Common myeloid progenitor, CD34-positive (primary cell): ENCODE measurements at regions not wholly inside any gene's neighbourhood (a gene's known extent, or its start where the extent isn't known, plus 50 kb on each side); places are given as distances from the start of the nearest gene placed in this dataset.
A peak's percentile ranks its signal among the peaks of the same experiment; 100 is the strongest.

Experiments
- CTCF ChIA-PET: fragments of 350-600 bp; sonication (Branson Sonifier 250); formaldehyde crosslinking; loops from one replicate; lab custom pipeline; 2021; ENCODE audit warnings: antibody characterized with exemption; lab: Charles Lee
- POLR2A ChIA-PET: fragments of 350-600 bp; sonication (Branson Sonifier 250); formaldehyde crosslinking; loops from one replicate; lab custom pipeline; 2021; ENCODE audit warnings: antibody characterized with exemption; lab: Charles Lee
- DNase-seq, 3 donors: peaks; one replicate each; pipeline versions ENCODE4 v3.0.0 to v3.0.0-alpha.2; 2013
- H3K27ac ChIP-seq, 2 experiments: 1 replicate in 1 of 2; 2 replicates in 1 of 2; pipeline ENCODE4 v1.7.0; 2013; ENCODE audit warnings: inconsistent platforms in 2 of 2, low read length in 2 of 2, mild to moderate bottlenecking in 2 of 2, low read depth in 1 of 2, moderate library complexity in 1 of 2; ENCODE audit not compliant: severe bottlenecking in 2 of 2, insufficient read depth in 1 of 2, poor library complexity in 1 of 2
- H3K27me3 ChIP-seq, 5 experiments: replicated peaks in 2 of 5; 1 replicate in 3 of 5; 2 replicates in 2 of 5; pipeline versions ENCODE4 v1.6.1 to v1.7.0; 2013; ENCODE audit warnings: low read length in 4 of 5, mild to moderate bottlenecking in 2 of 5, moderate library complexity in 2 of 5, inconsistent platforms in 1 of 5; ENCODE audit not compliant: insufficient read depth in 5 of 5, control insufficient read depth in 4 of 5
- H3K36me3 ChIP-seq, 4 experiments: 1 replicate in 2 of 4; 2 replicates in 2 of 4; pipeline versions ENCODE4 v1.6.1 to v1.7.0; 2013; ENCODE audit warnings: low read length in 3 of 4, control low read depth in 1 of 4, mild to moderate bottlenecking in 1 of 4; ENCODE audit not compliant: control insufficient read depth in 4 of 4, insufficient read depth in 4 of 4
- H3K4me1 ChIP-seq, 4 experiments: 1 replicate in 3 of 4; 2 replicates in 1 of 4; pipeline versions ENCODE4 v1.6.1 to v1.7.1; 2013; ENCODE audit warnings: low read length in 3 of 4, mild to moderate bottlenecking in 3 of 4, control low read depth in 1 of 4, inconsistent platforms in 1 of 4, moderate library complexity in 1 of 4; ENCODE audit not compliant: control insufficient read depth in 4 of 4, insufficient read depth in 4 of 4; ENCODE audit errors: control extremely low read depth in 1 of 4
- H3K4me3 ChIP-seq, 7 experiments: 1 replicate in 4 of 7; 2 replicates in 3 of 7; pipeline versions ENCODE4 v1.5.1 to v1.7.0; 2013; ENCODE audit warnings: mild to moderate bottlenecking in 7 of 7, low read length in 6 of 7, moderate library complexity in 6 of 7, inconsistent platforms in 2 of 7, low read depth in 2 of 7, control low read depth in 1 of 7; ENCODE audit not compliant: insufficient read depth in 4 of 7, control insufficient read depth in 1 of 7; ENCODE audit errors: extremely low read depth in 1 of 7
- H3K9me3 ChIP-seq, 5 experiments: 1 replicate in 4 of 5; 2 replicates in 1 of 5; pipeline versions ENCODE4 v1.6.1 to v1.7.1; 2013; ENCODE audit warnings: low read length in 4 of 5, mild to moderate bottlenecking in 2 of 5, inconsistent platforms in 1 of 5, low read depth in 1 of 5, moderate library complexity in 1 of 5; ENCODE audit not compliant: control insufficient read depth in 4 of 5, insufficient read depth in 2 of 5; ENCODE audit errors: control extremely low read depth in 1 of 5
- WGBS: methylation state at CpG from one replicate; pipeline ENCODE4 v1.1.5; 2013; ENCODE audit not compliant: insufficient coverage; 5-methylcytosine and 5-hydroxymethylcytosine counted together

GRCh38 chr5:6825678-6826244 is 112.5 kb downstream of the TENT4A start:
- CTCF ChIA-PET, result interaction anchor here (1.4 kb wide), 1 partner anchor 13 kb away, joined by 4 read pairs; no protein-coding TSS in a partner anchor
- Histone ChIP-seq H3K36me3 (no peaks in the 10 kb centered on the region), H3K4me1 (peaks cover 0 to 30% (median 6%) of the 10 kb centered on the region in 4 experiments), H3K9me3 (peaks cover 0 to 14% (median 7%) of the 10 kb centered on the region in 5 experiments), H3K4me3 (no peak overlapping the region), H3K27me3 (no peaks in the 10 kb centered on the region), H3K27ac (no peak overlapping the region)
- 98% methylated on average over 5 of the region's 6 CpGs for WGBS
- no peak for DNase-seq
- POLR2A ChIA-PET, result no interaction called here

DNA sequence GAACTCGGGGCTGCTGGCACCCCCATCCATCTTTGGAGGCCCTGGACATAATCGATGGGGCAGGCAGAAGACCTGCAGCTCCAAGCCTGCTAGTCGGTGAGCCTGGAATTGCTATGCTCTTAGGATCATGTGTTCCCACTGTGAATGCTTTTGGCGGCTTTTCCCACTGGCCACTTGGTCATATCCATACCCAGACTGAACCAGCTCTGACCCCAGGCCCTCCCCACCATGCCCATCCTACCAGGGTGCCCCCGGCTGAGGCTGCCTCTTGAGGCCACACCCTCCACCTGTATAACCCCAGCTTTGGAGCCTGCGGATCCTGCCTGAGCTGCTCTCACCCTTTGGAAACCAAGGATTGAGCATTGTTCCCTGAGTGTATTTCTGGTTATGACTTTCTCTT is 113.5 kb downstream of the TENT4A start:
- Histone ChIP-seq H3K4me1 (peaks cover 2 to 40% (median 12%) of the 10 kb centered on the region in 4 experiments), H3K27me3 (no peaks in the 10 kb centered on the region), H3K27ac (no peak overlapping the region), H3K36me3 (no peaks in the 10 kb centered on the region), H3K9me3 (peaks cover 0 to 12% (median 4%) of the 10 kb centered on the region in 5 experiments), H3K4me3 (no peak overlapping the region)
- ChIA-PET CTCF (interaction anchor here (0.8 kb wide), 1 partner anchor 56 kb away, joined by 3 read pairs; no protein-coding TSS in a partner anchor), POLR2A (no interaction called here)
- 100% methylated on average over 6 of the region's 6 CpGs for whole genome bisulfite sequencing
- DNase-seq, result no peak

DNA sequence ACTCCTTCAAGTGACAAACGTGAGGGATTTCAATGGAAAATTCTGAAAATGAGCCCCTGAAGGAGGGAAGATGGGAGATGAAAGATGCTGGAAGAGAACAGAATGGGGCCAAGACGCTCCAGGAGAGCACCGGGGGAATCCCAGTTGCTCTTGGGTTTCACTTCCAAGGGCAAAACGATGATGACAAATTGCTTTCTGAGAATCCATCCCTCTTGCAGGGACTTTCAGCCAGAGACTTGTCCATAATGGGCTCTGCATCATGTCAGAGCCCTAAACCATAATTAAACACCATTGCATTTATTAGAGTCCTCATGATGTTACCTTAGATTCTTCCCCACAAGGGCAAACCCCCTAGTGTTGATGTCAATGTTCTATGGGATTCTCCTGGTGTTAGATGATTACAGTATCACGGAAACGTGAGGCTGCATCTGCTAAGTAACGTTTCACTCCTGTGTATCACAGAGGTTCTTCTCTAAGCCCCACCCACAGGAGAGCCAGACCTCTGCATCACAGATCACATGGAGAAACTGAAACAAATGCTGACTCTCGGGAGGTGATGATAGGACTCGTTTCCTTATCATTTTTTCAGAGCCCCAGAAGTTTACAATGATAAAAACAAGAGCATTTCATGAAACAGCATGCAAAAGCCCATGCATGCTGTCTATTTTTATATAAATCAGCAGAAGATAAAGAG is 114.4 kb downstream of the TENT4A start:
- POLR2A ChIA-PET, result no interaction called here
- H3K9me3 ChIP-seq, result peaks cover 0 to 7% (median 0%) of the 10 kb centered on the region in 5 experiments
- peaks cover 11 to 49% (median 20%) of the 10 kb centered on the region in 4 experiments for H3K4me1 ChIP-seq
- no peaks in the 10 kb centered on the region for H3K27me3 ChIP-seq
- peak overlapping the region in 1 of 2 experiments; percentile 16 for H3K27ac ChIP-seq
- WGBS, result 59% methylated on average over 8 of the region's 9 CpGs
- DNase-seq, result peak; percentile 56 to 89 (median 75)
- H3K4me3 ChIP-seq, result peak overlapping the region in 5 of 7 experiments; percentile 25 to 66 (median 49)
- CTCF ChIA-PET, result interaction anchor here (0.8 to 1.2 kb wide), 3 partner anchors 23 to 57 kb away, joined by 3 read pairs; no protein-coding TSS in a partner anchor
- no peaks in the 10 kb centered on the region for H3K36me3 ChIP-seq

DNA sequence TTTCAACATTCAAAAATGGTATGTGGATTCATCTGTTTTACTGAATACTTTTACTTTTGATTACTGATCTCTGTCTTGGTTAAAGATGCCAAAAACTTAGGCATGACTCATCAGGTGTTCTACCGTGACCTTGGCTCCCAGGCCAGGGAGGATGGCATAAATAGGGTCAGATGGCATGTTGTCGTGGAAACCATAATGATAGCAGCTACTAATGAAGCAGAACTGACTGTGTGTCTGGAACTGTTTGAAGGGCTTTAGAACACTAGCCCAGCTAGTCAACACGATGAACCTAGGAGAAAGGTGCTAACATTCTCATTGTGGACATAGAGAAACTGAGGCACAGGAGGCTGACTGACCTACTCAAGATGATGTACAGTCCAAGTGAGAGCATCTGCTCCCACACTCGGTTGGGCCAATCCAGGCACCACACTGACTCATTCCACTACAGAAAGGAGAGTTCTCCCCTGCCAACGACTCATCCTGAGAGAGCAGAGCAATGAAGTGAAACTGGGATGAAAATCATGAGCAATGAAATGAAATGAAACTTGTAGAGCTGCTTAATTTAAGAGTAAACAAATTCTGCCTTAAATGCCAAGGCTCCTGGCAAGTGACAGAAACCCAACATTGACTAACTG is 116.0 kb downstream of the TENT4A start:
- Histone ChIP-seq H3K36me3 (no peaks in the 10 kb centered on the region), H3K4me3 (no peak overlapping the region), H3K27me3 (no peaks in the 10 kb centered on the region), H3K27ac (no peak overlapping the region), H3K9me3 (peaks cover 0 to 6% (median 0%) of the 10 kb centered on the region in 5 experiments), H3K4me1 (peaks cover 18 to 63% (median 29%) of the 10 kb centered on the region in 4 experiments)
- ChIA-PET POLR2A (no interaction called here), CTCF (interaction anchor here (1.2 to 1.8 kb wide), 3 partner anchors 9 to 241 kb away, joined by 3 to 8 read pairs (median 4); no protein-coding TSS in a partner anchor)
- peak in 2 of 3 donors; percentile 40 to 49 for DNase-seq
- WGBS, result 94% methylated on average over 5 of the region's 5 CpGs

DNA sequence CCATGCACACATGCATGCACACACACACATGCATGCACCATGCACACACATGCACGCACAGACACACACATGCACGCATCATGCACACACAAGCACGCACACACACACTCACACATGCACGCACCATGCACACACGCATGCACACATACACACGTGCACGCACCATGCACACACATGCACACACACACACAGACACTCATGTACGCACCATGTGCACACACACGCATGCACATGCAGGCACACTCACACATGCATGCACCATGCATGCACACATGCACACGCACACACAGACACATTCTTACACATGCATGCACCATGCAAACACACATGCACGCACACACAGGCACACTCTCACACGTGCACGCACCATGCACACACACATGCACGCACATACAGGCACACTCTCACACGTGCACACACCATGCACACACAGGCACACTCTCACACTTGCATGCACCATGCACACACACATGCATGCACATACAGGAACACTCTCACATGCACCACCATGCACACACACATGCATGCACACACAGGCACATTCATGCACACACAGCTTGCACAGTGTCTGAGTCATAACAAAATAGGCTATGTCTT is 117.5 kb downstream of the TENT4A start:
- WGBS, result 96% methylated on average over 15 of the region's 15 CpGs
- Histone ChIP-seq H3K36me3 (no peaks in the 10 kb centered on the region), H3K27ac (no peak overlapping the region), H3K9me3 (peaks cover 0 to 6% (median 0%) of the 10 kb centered on the region in 5 experiments), H3K4me3 (no peak overlapping the region), H3K27me3 (no peaks in the 10 kb centered on the region), H3K4me1 (peaks cover 18 to 63% (median 29%) of the 10 kb centered on the region in 4 experiments)
- peak in 2 of 3 donors; percentile 19 to 43 for DNase-seq
- POLR2A ChIA-PET, result interaction anchor here (0.7 kb wide), 1 partner anchor 1041 kb away, joined by 4 read pairs; no protein-coding TSS in a partner anchor
- CTCF ChIA-PET, result interaction anchor here (0.9 kb wide), 1 partner anchor 25 kb away, joined by 3 read pairs; no protein-coding TSS in a partner anchor

DNA sequence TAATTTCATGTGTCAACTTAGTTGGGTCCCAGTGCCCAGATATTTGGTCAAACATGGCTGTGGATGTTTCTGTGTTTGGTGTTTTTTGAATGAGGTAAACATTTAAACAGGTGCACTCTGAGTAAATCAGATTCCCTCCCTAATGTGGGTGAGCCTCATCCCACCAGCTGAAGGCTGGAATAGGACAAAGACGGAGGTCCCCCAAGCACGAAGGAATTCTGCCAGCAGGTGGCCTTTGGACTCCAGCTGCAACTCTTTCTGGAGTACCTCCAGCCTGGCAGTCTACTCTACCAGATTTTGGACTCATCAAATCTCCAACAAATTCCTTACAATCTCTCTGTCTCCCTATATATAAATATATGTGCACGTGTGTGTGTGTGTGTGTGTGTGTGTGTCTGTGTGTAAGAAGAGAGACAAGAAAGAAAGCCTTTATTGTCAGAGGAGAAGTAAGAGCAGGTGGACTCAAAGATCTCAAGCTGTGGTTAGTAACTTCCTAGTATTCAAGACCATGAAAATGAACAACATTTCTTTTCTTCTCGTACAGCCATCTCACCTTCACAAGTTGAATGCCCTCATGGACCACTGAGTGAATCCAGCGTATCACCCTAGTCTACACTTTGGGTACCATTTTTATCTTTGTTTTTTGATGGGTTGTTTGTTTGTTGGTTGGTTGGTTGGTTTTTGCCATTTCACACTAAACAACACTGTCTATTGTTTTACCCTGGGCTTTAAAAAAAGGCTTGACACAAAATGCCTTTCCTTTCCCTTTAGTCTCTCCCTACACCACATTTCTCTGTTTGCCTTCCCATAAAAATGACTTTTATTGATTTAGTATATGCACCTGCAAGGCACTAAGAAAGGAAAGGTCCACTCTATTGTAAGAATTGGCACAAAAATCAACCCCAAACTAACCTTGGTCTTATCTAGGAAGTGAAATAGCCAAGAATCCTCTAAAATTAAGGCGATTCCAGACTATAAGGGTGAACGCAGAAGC is 118.7 kb downstream of the TENT4A start:
- DNase-seq, result peak in 2 of 3 donors; percentile 58 to 75
- WGBS, result 100% methylated on average over 4 of the region's 7 CpGs
- Histone ChIP-seq H3K4me1 (peaks cover 18 to 63% (median 29%) of the 10 kb centered on the region in 4 experiments), H3K36me3 (no peaks in the 10 kb centered on the region), H3K27me3 (no peaks in the 10 kb centered on the region), H3K27ac (no peak overlapping the region), H3K4me3 (peak overlapping the region in 2 of 7 experiments; percentile 43 to 55), H3K9me3 (peaks cover 0 to 6% (median 0%) of the 10 kb centered on the region in 5 experiments)
- POLR2A ChIA-PET, result no interaction called here
- CTCF ChIA-PET, result interaction anchor here (0.9 to 2.1 kb wide), 4 partner anchors 14 to 97 kb away, joined by 3 to 4 read pairs (median 3); no protein-coding TSS in a partner anchor
